LHCN-M2 (cell line): ENCODE measurements at regions not wholly inside any gene's neighbourhood (a gene's known extent, or its start where the extent isn't known, plus 50 kb on each side); places are given as distances from the start of the nearest gene placed in this dataset.

Experiments used
- DNase-seq: peaks from one replicate; pipeline ENCODE4 v3.0.0-alpha.2; 2012; ENCODE audit warnings: low read depth

DNA sequence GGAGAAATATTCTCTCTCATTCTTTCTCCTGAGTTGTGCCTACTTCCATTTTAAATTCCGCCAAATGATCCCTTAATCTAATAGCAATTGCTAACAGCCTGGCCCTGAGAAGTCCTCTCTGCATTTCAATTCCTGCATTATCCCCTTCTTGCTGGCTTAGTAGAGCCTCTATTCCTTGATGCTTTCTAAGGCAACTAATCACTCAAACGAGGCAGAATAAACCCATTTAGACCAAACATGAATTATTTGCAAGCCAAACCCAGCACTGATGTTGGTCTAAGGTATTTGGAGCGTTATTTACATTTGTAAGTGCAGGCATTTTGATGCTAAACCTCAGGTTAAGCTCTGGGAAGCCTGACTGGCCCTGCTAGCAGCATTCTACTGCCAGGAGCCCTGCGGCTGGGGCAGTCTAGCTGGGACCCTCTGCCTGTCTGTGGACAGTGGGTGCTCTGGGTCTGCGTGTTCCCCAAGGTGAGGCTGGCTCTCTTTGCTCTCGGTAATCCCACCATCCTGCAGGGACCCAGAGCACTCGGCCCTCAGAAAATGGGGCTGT is 173.1 kb upstream of the HS6ST1 start:
- DNase-seq = no peak

DNA sequence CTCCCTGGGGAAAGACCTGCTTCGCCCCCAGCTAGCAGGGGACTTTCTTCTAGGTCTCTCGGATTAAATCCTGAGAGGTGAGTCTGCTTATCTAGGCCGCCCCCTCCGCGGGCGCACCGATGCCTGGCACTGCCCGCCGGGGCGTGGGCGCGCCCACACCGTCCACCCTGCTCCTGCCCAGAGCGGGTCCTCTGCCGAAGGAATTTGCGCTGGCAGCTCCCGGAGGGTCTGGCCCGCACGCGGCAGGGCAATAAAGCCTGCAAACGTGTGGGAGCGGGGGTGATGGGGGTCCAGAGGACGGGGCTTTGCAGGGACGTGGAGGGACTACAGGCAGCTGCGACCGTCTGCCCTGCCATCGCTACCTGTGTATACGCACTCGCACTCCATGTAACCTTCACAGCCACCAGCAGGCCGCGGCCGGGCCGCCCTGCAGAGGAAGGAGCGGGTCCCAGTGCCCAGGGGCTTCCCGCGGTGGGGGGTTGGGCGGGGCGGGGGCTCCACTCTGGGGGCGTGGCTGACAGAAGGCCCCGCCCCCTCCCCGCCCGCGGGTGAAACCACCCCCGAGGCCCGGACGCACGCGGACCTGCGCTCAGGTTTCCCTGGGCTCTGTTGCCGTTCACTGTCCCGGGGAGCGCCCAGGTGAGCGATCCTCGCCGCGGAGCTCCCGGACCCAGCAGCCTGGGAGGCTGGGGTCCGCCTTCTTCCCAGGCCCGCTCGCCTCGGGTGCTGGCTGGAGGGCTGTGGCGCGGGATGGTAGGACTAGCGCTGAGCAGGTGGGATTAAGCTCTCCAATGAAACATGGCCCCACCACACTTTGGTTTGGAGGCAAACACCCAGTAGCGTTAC is 174.5 kb upstream of the HS6ST1 start:
- no peak for DNase-seq

DNA sequence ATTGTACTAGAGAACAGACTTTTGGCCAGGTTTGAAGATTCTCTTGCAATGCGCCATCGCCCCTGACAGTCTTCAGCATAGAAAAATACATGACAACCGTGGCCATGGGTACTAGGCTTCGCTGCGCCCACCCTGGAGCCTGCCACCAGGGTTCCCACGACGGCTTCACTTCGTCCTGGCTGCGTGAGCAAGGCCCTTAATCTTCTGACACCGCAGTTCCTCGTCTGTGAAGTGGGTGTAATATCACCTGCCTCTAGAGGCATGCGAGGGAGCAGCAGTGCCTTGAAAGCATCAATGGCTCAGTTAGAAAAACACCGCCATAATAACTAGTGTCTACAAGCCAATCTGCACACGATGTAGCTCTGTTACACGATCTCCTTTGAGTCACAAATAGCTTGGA is 175.2 kb upstream of the HS6ST1 start:
- DNase-seq = no peak

GRCh38 chr2:128494307-128494639 is 175.6 kb upstream of the HS6ST1 start:
- no peak for DNase-seq

DNA sequence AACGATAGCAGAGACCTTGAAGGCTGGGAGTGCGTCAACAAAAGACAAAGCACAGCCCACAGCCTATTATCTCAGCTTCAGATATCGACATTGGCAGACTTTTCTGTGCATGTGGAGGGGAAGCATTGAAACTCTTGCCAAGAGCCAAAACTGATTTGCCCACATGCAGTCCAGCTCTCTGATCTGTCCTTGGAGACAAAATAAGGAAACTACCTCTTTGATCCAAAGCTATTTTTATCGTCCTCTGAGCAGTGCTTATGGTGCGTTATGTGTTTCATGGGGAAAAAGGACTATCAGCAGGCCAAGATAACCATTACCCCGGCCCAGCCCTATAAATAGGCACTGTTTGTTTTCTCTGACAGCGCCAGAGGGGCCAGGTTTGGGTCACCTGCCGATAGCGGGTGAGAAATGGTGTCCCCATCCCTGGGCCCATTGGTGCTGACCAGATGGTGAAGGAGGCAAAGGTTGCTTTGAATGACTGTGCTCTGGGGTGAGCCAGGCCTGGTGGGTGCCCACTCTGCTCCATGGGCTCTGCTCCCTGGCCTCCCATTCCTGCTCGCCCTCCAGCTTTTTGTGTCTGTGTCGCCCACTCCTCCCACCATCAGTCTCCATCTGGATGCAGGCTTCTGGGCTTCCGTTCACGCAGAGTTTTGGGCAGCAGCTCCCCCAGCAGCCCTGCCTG is 176.1 kb upstream of the HS6ST1 start:
- DNase-seq = no peak

GRCh38 chr2:128495996-128496547 is 177.4 kb upstream of the HS6ST1 start:
- no peak for DNase-seq

GRCh38 chr2:128496700-128497099 is 178.0 kb upstream of the HS6ST1 start:
- no peak for DNase-seq

DNA sequence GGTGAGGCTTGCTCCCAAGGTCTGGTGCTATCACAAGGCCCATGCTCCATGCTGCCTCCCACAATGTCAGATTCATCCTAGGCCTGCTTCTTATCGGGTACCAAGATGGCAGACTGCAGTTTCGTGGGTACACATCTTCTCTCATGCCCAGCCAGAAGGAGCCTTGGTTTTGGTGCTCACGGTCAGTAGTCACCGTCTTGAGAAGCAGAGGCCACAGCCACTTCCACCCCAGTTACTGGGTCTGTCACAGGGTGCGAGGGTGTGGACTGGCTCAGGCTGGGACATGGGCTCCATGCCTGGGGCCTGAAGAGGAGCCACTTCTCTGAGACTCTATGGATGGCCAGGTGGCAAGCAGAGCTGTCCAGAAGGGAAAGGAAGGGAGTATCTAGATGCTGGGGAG is 178.8 kb upstream of the HS6ST1 start:
- DNase-seq = no peak

DNA sequence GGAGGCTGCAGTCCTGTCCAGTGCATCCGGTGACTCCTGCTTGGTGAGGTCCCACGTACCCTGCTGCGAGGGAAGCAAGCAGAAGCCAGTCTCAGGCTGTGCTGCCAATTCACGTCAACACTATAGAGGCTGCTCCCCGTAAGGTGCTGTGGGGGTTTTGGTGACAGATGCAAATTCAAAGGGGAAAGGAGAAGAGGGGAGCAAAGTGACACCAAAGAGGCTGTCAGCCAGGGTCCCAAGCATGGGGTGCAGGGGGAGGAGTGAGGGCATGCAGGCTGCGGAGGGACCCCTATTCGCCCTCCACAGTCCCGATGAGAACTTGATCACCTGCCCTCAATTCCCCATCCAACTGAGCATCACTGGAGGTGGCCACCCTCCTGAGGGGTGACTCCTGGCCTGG is 179.4 kb upstream of the HS6ST1 start:
- no peak for DNase-seq

- DNase-seq = no peak
These were observed 179.9 kb upstream of the HS6ST1 start for GRCh38 chr2:128498589-128498988.

DNA sequence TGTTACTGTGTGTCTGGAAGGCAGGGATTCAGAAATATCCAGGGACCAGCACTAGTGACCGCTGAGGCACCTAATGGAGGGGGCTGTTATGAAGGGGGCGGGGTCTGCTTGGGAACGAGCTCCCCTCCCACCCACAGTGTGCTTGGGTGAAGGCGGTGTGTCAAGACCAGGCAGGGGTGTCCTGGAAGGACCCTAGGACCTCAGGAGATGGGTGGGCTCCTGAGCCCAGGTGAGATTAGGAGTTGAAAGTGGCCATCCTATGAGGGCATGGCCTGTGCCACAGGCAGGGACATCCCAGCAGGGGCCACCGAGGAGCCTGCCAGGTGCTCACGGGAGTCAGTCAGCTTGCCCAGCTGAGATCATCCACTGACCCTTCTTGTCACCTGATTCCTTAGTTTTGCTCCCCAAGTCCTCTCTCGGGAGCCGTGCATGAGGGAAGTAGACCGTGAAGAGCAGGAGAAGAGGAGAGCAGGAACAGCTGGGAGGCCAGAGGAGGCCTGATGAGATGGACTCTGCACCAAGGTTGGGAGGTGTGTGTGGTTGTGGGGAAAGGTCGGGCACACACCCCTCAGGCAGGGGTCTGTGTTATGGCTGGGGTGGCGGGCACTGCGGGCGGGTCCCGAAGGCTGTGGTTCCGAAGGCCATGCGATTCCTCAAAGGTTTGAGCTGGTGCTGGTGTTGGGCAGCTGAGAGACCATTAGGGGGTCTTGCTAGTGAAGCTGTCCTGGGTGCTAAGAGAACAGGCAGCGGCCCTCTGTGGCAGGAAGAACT is 180.9 kb upstream of the HS6ST1 start:
- no peak for DNase-seq

- no peak for DNase-seq
These were observed 181.6 kb upstream of the HS6ST1 start for GRCh38 chr2:128500138-128500800.

GRCh38 chr2:128501006-128501690 is 182.5 kb upstream of the HS6ST1 start:
- DNase-seq = no peak

DNA sequence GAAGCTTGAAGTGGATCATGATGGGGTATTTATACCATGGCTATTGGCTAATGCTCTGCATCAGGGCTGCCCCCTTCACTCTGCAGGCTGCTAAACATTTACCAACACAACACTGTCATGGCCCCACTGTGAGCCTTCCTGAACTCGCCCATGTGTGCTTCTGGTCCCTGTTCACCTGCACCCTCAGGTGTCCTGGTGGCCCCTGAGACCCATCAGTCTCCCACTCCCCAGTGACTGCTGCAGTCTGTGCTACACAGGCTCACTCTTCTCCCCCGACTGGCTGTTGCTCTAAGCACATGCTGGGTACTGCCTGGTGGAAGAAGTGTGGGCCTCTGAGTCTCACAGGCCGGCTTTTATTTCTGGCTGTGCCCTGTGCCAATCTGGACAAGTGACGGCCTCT is 183.0 kb upstream of the HS6ST1 start:
- no peak for DNase-seq

DNA sequence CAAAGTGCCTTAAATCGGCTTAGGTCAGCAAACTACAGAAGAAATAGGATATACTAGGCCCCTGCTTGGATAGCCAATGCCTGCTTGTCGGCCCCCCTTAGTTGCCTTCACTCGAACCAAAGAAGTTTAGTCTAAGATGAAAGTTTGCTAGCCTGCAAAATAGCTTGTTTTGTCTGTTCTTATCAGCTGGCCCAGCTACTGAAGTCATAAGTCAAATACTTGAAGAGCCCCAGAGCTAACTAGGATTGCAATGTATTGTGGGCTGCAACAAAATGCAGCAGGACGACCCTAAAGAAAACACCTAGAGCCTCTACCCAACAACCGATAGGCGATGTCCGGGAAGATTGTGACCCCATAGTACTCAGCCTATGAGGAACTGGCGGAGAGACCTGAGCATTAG is 183.5 kb upstream of the HS6ST1 start:
- no peak for DNase-seq

DNA sequence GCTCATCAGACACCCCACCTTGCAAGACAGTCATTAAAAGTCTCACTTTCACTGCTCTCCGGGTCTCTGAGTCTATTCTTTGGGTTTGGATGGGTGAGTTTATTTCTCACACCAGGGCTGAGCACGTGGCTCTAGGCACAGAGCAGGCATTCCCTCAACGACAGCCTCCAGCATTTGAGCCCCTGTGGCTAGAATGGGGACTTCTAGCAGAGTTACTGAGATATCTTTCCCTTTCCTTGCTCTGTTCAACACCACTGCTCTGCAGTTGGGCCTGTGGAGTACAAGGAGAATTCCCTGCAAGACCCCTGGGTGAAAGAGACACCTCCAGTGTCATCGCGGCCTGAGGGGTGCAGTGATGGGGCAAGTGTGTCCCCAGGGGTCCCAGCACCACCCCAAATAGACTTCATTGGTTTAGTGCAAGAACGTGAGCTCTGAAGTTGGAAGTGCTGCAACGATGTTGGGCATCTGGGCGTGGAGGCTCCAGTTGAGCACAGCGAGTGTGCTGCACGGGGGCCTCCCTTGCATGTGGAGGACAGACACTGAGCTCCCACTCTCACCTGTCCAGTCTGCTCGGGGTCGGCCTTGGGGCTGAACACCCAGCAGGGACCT is 184.1 kb upstream of the HS6ST1 start:
- no peak for DNase-seq

DNA sequence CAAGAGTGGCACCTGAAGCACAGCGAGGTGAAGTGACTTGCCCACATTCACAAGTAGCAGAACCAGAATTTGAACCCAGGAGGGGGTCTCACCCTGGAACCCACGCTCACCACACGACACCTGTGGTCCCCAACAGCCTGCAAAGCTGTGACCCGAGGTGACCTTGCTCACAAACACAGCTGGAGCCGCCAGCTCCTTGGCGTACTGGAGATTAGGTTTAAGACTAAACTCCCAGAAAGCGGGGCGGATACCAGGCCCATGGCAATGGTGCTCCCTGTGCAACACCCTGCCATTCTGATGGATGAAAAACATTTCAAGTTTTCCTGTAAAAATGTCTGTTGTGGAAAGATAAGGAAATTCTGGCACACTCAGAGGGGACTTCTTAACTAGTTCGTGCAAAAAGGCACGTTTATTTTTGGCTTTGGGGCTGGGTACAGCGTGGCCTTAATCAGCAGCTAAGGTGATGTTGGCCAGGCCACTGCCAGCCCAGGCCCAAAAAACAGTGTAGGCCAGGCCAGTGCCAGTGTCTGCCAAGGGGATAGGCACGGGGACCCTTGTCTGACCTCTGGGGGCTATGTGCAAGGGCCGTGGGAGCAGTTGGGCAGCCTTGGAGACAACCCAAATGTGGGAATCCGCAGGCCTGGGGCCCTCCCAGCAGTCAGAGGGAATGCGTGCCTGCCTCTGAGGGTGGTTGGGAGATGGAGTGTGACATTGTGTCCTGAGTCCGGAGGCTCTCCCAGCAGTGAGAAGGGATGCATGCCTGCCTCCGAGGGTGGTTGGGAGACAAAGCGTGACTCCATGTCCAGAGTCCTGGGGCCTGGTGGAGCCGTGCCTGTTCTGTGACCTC is 185.0 kb upstream of the HS6ST1 start:
- no peak for DNase-seq

DNA sequence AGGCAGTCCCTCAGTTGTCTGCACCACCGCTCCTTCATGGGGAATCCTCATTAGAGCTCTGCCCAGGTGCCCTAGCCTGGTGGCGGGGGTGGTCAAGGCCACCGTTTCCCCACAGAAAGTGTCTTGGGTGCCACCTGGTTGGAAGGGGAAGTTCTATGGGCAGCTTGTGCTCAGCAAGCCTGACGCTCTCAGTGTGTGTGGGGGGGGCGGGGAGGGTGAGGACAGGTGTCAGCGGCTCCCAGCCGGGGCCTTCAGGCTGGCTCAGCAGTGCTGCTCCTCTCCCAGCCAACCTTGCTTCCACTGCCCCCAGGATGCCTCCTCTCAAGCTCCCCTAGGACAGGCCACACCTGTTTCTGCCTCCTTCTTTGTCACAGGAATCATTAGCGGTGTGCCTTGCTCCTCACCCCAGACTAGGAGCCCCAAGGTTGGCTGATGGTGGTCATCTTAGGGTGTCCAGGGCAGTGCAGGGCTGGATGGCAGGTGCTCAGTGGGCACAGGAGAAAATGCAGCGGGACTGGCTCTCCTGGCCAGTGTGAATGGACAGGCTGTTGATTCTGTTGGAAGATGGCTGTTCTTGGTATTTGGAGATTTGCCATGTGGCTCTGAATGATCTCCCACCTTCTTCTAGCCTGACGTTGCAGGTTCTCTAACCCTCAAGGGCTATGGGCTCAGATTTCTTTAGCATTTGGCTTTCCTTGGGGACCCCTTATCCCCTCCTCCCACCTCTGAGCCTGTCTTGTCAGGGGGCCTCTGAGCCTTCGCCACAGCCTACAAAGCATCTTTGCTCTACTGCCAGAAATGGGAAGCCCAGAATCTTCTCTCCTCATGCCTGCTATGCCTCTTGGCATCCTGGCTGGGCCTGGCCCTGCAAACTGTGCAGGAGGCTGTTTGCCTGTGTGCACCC is 185.8 kb upstream of the HS6ST1 start:
- no peak for DNase-seq

- DNase-seq = no peak
These were observed 186.5 kb upstream of the HS6ST1 start for GRCh38 chr2:128505150-128505490.
